EH (cell line): ENCODE measurements at regions not wholly inside any gene's neighbourhood (a gene's known extent, or its start where the extent isn't known, plus 50 kb on each side); places are given as distances from the start of the nearest gene placed in this dataset.
A peak's percentile ranks its signal among the peaks of the same experiment; 100 is the strongest.
"Not testable (repeated sequence)": the region's sequence is repeated elsewhere in the genome, so short reads cannot be mapped to it uniquely, and the experiment has no call there.

Source experiments
- DNase-seq: peaks from one replicate; pipeline ENCODE4 v3.0.0-alpha.2; 2015; ENCODE audit warnings: low read depth

GRCh38 chr11:112310848-112311247 is 50.2 kb upstream of the PLET1 start:
- DNase-seq: no peak

- no peak for DNase-seq
These were observed 54.5 kb upstream of the PLET1 start for GRCh38 chr11:112315057-112315720.

- no peak for DNase-seq
These were observed 55.4 kb upstream of the PLET1 start for GRCh38 chr11:112315861-112316739.

GRCh38 chr11:112316971-112317370 is 56.3 kb upstream of the PLET1 start:
- peak; percentile 72 for DNase-seq

- DNase-seq: peak; percentile 96
These were observed 57.5 kb upstream of the PLET1 start for GRCh38 chr11:112318184-112318591.

GRCh38 chr11:112318661-112319060 is 58.0 kb upstream of the PLET1 start:
- peak; percentile 20 for DNase-seq

- peak; percentile 92 for DNase-seq
These were observed 60.0 kb upstream of the PLET1 start for GRCh38 chr11:112320668-112321067.

- peak; percentile 71 for DNase-seq
These were observed 61.0 kb upstream of the PLET1 start for GRCh38 chr11:112321501-112322172.

- DNase-seq: no peak
These were observed 61.6 kb upstream of the PLET1 start for GRCh38 chr11:112322173-112322790.

- no peak for DNase-seq
These were observed 73.7 kb upstream of the PLET1 start for GRCh38 chr11:112334381-112334780.

- DNase-seq: no peak
These were observed 75.8 kb upstream of the PLET1 start for GRCh38 chr11:112336356-112336886.

GRCh38 chr11:112339566-112339965 is 78.9 kb upstream of the PLET1 start:
- DNase-seq: peak; percentile 25

- peak; percentile 33 for DNase-seq
These were observed 82.8 kb upstream of the PLET1 start for GRCh38 chr11:112343368-112344039.

GRCh38 chr11:112344040-112344413 is 83.4 kb upstream of the PLET1 start:
- no peak for DNase-seq

- no peak for DNase-seq
These were observed 84.5 kb upstream of the PLET1 start for GRCh38 chr11:112345166-112345565.

GRCh38 chr11:112345706-112346105 is 85.0 kb upstream of the PLET1 start:
- no peak for DNase-seq

- no peak for DNase-seq
These were observed 85.9 kb upstream of the PLET1 start for GRCh38 chr11:112346586-112346985.

GRCh38 chr11:112348480-112349029 is 87.9 kb upstream of the PLET1 start:
- no peak for DNase-seq

GRCh38 chr11:112351423-112351822 is 90.8 kb upstream of the PLET1 start:
- DNase-seq: not testable (repeated sequence)

GRCh38 chr11:112352907-112353306 is 92.2 kb upstream of the PLET1 start:
- DNase-seq: no peak

GRCh38 chr11:112354364-112354763 is 93.7 kb upstream of the PLET1 start:
- no peak for DNase-seq
